Astrocyte of the spinal cord (primary cell): ENCODE measurements at regions not wholly inside any gene's neighbourhood (a gene's known extent, or its start where the extent isn't known, plus 50 kb on each side); places are given as distances from the start of the nearest gene placed in this dataset.
"Not testable (repeated sequence)": the region's sequence is repeated elsewhere in the genome, so short reads cannot be mapped to it uniquely, and the experiment has no call there.

Experiments
- DNase-seq: peaks from one replicate; pipeline ENCODE4 v3.0.0; 2011; ENCODE audit warnings: low read depth, low spot score
- H3K4me3 ChIP-seq: 2 replicates; pipeline ENCODE4 v1.5.1; 2011; ENCODE audit warnings: low read depth, mild to moderate bottlenecking, low read length, moderate library complexity
- CTCF ChIP-seq: IDR thresholded peaks from 2 replicates; pipeline ENCODE4 v1.5.1; 2012; ENCODE audit warnings: low read depth, mild to moderate bottlenecking, low read length, inconsistent platforms
- in situ Hi-C: cut with HindIII; loops from 2 replicates; pipeline ENCODE4 v1.10.0; 2017; ENCODE audit warnings: low sequenced_read_pairs

- DNase-seq, H3K4me3 ChIP-seq, in situ Hi-C loops: not testable (repeated sequence)
These were observed 245.2 kb downstream of the TMEM121 start for GRCh38 chr14:105771261-105772226.

GRCh38 chr14:105772710-105773250 lies 246.4 kb downstream of the TMEM121 start:
- DNase-seq, in situ Hi-C loops, H3K4me3 ChIP-seq: not testable (repeated sequence)

DNA sequence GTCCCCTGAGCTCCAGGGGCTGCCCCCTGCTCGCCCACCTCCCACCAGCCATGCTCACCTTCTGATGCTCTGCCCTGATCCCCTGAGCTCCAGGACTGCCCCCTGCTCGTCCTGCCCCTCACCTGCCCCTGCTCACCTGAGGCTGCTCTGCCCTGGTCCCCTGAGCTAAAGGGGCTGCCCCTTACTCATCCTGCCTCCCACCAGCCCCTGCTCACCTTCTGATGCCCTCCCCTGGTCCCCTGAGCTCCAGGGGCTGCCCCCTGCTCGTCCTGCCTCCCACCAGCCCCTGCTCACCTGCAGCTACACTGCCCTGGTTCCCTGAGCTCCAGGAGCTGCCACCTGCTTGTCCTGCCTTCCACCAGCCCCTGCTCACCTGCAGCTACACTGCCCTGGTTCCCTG lies 247.2 kb downstream of the TMEM121 start:
- no peak for TF ChIP-seq CTCF
- in situ Hi-C loops, result no loop called here
- H3K4me3 ChIP-seq, result no peak overlapping the region
- DNase-seq, result no peak

- H3K4me3 ChIP-seq, result no peak overlapping the region
- in situ Hi-C loops, result no loop called here
- DNase-seq, result no peak
- TF ChIP-seq CTCF, result no peak
These were observed 247.6 kb downstream of the TMEM121 start for GRCh38 chr14:105774001-105774400.

GRCh38 chr14:105774585-105775348 lies 248.4 kb downstream of the TMEM121 start:
- in situ Hi-C loops, H3K4me3 ChIP-seq, DNase-seq: not testable (repeated sequence)

- in situ Hi-C loops, DNase-seq, H3K4me3 ChIP-seq: not testable (repeated sequence)
These were observed 249.1 kb downstream of the TMEM121 start for GRCh38 chr14:105775349-105775923.

DNA sequence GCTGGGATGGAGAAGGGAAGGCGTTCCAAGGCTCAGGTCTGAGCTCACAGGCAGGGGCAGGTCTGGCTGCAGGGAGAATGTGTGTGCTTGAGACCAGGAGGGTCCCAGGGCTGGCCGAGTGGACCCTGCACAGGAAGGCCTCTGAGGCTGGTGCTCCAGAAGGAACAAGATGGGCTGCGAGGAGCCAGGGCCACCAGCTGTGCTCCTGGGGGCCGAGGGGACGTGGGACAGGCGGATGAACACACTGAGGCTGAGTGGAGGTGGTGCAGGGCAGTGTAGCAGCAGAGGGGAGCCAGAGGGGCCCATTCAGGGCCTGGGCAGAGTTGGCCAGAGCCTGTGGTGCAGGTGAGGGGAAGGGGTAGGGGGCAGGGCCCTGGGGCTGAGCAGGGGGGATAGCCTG lies 249.7 kb downstream of the TMEM121 start:
- DNase-seq, H3K4me3 ChIP-seq, in situ Hi-C loops: not testable (repeated sequence)

- DNase-seq, result no peak
- in situ Hi-C loops, result no loop called here
- no peak for TF ChIP-seq CTCF
- H3K4me3 ChIP-seq, result no peak overlapping the region
These were observed 250.5 kb downstream of the TMEM121 start for GRCh38 chr14:105776924-105777323.

DNA sequence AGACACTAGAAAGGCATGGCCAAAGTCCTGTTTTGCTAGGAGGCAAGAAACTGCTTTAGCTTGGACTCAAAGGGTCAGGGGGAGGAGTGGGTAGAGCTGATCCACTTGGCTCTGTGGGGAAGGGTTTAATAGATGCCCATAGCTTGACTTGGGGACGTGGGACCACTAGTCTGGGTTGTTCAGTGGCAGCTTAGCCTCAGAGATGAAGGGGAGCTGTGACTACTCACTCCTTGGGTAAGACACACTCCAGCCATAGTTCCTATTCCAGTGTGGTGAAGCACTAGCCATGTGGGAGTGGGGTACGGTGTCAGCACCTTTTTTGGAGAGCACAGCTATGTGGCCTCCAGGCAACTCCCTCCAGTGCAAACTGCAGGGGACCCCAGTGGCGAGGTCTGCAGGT lies 257.3 kb downstream of the TMEM121 start:
- no peak overlapping the region for H3K4me3 ChIP-seq
- in situ Hi-C loops, result no loop called here
- no peak for TF ChIP-seq CTCF
- no peak for DNase-seq
